ENCODE measurements at regions not wholly inside any gene's neighbourhood (a gene's known extent, or its start where the extent isn't known, plus 50 kb on each side); places are given as distances from the start of the nearest gene placed in this dataset.

- DNase-seq: no peak
These were observed 84.9 kb downstream of the C11orf91 start for GRCh38 chr11:33615751-33616150.

GRCh38 chr11:33613404-33613803 is 87.2 kb downstream of the C11orf91 start:
- no peak for DNase-seq

GRCh38 chr11:33610903-33611302 is 89.7 kb downstream of the C11orf91 start:
- no peak for DNase-seq

GRCh38 chr11:33608386-33608785 is 92.2 kb downstream of the C11orf91 start:
- DNase-seq: no peak

GRCh38 chr11:33606762-33607161 is 93.9 kb downstream of the C11orf91 start:
- no peak for DNase-seq

- no peak for DNase-seq
These were observed 94.9 kb downstream of the C11orf91 start for GRCh38 chr11:33605703-33606102.

GRCh38 chr11:33598426-33599069 is 102.1 kb downstream of the C11orf91 start:
- DNase-seq: no peak

- no peak for DNase-seq
These were observed 106.4 kb downstream of the C11orf91 start for GRCh38 chr11:33594188-33594587.

GRCh38 chr11:33590441-33590840 is 110.2 kb downstream of the C11orf91 start:
- no peak for DNase-seq

- no peak for DNase-seq
These were observed 112.6 kb downstream of the C11orf91 start for GRCh38 chr11:33588056-33588455.

- no peak for DNase-seq
These were observed 114.9 kb downstream of the C11orf91 start for GRCh38 chr11:33585586-33586209.

- DNase-seq: no peak
These were observed 117.8 kb downstream of the C11orf91 start for GRCh38 chr11:33582636-33583325.

- DNase-seq: no peak
These were observed 121.5 kb downstream of the C11orf91 start for GRCh38 chr11:33579101-33579500.

- no peak for DNase-seq
These were observed 123.4 kb downstream of the C11orf91 start for GRCh38 chr11:33577204-33577603.

GRCh38 chr11:33575311-33575710 is 125.3 kb downstream of the C11orf91 start:
- DNase-seq: no peak

GRCh38 chr11:33574331-33574730 is 126.3 kb downstream of the C11orf91 start:
- no peak for DNase-seq

GRCh38 chr11:33569333-33569732 is 131.3 kb downstream of the C11orf91 start:
- DNase-seq: no peak

GRCh38 chr11:33567004-33567403 is 133.6 kb downstream of the C11orf91 start:
- no peak for DNase-seq

- no peak for DNase-seq
These were observed 135.7 kb downstream of the C11orf91 start for GRCh38 chr11:33564856-33565453.

- DNase-seq: no peak
These were observed 139.9 kb downstream of the C11orf91 start for GRCh38 chr11:33560729-33561128.

GRCh38 chr11:33559567-33559966 is 141.1 kb downstream of the C11orf91 start:
- no peak for DNase-seq

GRCh38 chr11:33558097-33558496 is 142.5 kb downstream of the C11orf91 start:
- no peak for DNase-seq

GRCh38 chr11:33557201-33557600 is 143.4 kb downstream of the C11orf91 start:
- no peak for DNase-seq

GRCh38 chr11:33554219-33554618 is 146.4 kb downstream of the C11orf91 start:
- no peak for DNase-seq
